Hepatocyte (in vitro differentiated cells): ENCODE measurements at regions not wholly inside any gene's neighbourhood (a gene's known extent, or its start where the extent isn't known, plus 50 kb on each side); places are given as distances from the start of the nearest gene placed in this dataset.

Experiments used
- DNase-seq: peaks from one replicate; pipeline ENCODE4 v3.0.0-alpha.2; 2016; ENCODE audit warnings: low spot score
- H2AFZ ChIP-seq: fragments of 200-600 bp; sonication (generic); 2 replicates; pipeline ENCODE4 v1.6.0; 2016; ENCODE audit warnings: antibody characterized with exemption, mild to moderate bottlenecking
- H3K27ac ChIP-seq: fragments of 200-600 bp; sonication (generic); 2 replicates; pipeline ENCODE4 v1.5.1; 2016; ENCODE audit warnings: mild to moderate bottlenecking
- H3K27me3 ChIP-seq: fragments of 200-600 bp; sonication (generic); 2 replicates; pipeline ENCODE4 v1.6.1; 2016
- H3K36me3 ChIP-seq: fragments of 200-600 bp; sonication (generic); replicated peaks from 2 replicates; pipeline ENCODE4 v1.5.1; 2016; ENCODE audit warnings: low read depth; ENCODE audit not compliant: insufficient read depth
- H3K4me1 ChIP-seq: fragments of 200-600 bp; sonication (generic); 2 replicates; pipeline ENCODE4 v1.5.1; 2016; ENCODE audit warnings: mild to moderate bottlenecking, moderate library complexity; ENCODE audit not compliant: insufficient read depth
- H3K4me2 ChIP-seq: fragments of 200-600 bp; sonication (generic); 2 replicates; pipeline ENCODE4 v1.6.0; 2016
- H3K4me3 ChIP-seq: fragments of 200-600 bp; sonication (generic); 2 replicates; pipeline ENCODE4 v1.5.1; 2016; ENCODE audit warnings: mild to moderate bottlenecking
- H3K79me2 ChIP-seq: fragments of 200-600 bp; sonication (generic); 2 replicates; pipeline ENCODE4 v1.6.0; 2017; ENCODE audit warnings: mild to moderate bottlenecking
- H3K9me2 ChIP-seq: fragments of 200-600 bp; sonication (generic); replicated peaks from 2 replicates; pipeline ENCODE4 v1.6.0; 2017; ENCODE audit warnings: mild to moderate bottlenecking; ENCODE audit not compliant: insufficient read depth
- H3K9me3 ChIP-seq: fragments of 200-600 bp; sonication (generic); 2 replicates; pipeline ENCODE4 v1.5.1; 2016; ENCODE audit warnings: low read depth, mild to moderate bottlenecking
- H4K20me1 ChIP-seq: fragments of 200-600 bp; sonication (generic); 2 replicates; pipeline ENCODE4 v1.6.0; 2016; ENCODE audit warnings: mild to moderate bottlenecking; ENCODE audit not compliant: insufficient read depth, poor library complexity, severe bottlenecking
- EZH2 ChIP-seq: fragments of 200-600 bp; sonication (generic); IDR thresholded peaks from 2 replicates; pipeline ENCODE4 v1.6.1; 2016; ENCODE audit warnings: antibody characterized with exemption, mild to moderate bottlenecking, borderline replicate concordance
- EZH2phosphoT487 ChIP-seq: fragments of 200-600 bp; sonication (generic); IDR thresholded peaks from one replicate; pipeline ENCODE4 v1.6.1; 2018; ENCODE audit warnings: antibody characterized with exemption, mild to moderate bottlenecking, low read depth, moderate library complexity; ENCODE audit not compliant: unreplicated experiment, severe bottlenecking
- WGBS: methylation state at CpG from one replicate; pipeline ENCODE4 v1.1.6; 2016; ENCODE audit warnings: low lambda C conversion rate; ENCODE audit errors: missing lambda C conversion rate; 5-methylcytosine and 5-hydroxymethylcytosine counted together
- TF ChIP-seq, protein P1 (sequence below): fragments of 200-600 bp; sonication (generic); IDR thresholded peaks from 2 replicates; pipeline ENCODE4 v1.5.1; 2016; ENCODE audit warnings: antibody characterized with exemption, mild to moderate bottlenecking; ENCODE audit not compliant: poor library complexity

DNA sequence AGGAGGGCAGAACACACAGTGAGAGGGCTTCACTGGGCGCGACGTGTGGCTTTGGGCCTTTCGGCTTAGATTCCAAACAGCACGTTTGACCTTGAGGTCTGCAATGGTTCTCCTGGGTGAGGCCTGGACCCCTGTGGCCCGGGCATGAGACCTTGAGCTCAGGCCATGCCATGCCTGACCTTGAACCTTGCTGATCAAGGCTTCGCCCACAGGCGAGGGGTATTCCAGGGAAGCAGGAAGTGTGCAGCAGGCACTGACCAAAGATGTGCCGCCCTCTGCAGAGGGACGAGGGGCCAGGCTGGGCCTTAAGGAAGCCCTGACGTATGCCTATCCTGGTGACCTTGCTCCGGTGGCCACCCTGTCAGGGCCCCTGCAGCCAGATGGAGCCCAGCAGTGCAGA, 178.3 kb upstream of the HDAC4 start:
- Histone ChIP-seq H3K79me2 (no peaks in the 10 kb centered on the region), H2AFZ (no peak overlapping the region), H3K36me3 (no peaks in the 10 kb centered on the region), H3K4me3 (no peak overlapping the region), H3K9me3 (no peaks in the 10 kb centered on the region), H3K27ac (no peak overlapping the region), H3K4me2 (no peak overlapping the region), H3K27me3 (no peaks in the 10 kb centered on the region), H3K9me2 (no peaks in the 10 kb centered on the region), H4K20me1 (no peaks in the 10 kb centered on the region), H3K4me1 (peaks cover 20% of the 10 kb centered on the region)
- 97% methylated on average over 12 of the region's 12 CpGs for WGBS
- DNase-seq = no peak
- TF ChIP-seq EZH2 = no peak
- TF ChIP-seq, protein P1, sequence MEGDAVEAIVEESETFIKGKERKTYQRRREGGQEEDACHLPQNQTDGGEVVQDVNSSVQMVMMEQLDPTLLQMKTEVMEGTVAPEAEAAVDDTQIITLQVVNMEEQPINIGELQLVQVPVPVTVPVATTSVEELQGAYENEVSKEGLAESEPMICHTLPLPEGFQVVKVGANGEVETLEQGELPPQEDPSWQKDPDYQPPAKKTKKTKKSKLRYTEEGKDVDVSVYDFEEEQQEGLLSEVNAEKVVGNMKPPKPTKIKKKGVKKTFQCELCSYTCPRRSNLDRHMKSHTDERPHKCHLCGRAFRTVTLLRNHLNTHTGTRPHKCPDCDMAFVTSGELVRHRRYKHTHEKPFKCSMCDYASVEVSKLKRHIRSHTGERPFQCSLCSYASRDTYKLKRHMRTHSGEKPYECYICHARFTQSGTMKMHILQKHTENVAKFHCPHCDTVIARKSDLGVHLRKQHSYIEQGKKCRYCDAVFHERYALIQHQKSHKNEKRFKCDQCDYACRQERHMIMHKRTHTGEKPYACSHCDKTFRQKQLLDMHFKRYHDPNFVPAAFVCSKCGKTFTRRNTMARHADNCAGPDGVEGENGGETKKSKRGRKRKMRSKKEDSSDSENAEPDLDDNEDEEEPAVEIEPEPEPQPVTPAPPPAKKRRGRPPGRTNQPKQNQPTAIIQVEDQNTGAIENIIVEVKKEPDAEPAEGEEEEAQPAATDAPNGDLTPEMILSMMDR = no peak

DNA sequence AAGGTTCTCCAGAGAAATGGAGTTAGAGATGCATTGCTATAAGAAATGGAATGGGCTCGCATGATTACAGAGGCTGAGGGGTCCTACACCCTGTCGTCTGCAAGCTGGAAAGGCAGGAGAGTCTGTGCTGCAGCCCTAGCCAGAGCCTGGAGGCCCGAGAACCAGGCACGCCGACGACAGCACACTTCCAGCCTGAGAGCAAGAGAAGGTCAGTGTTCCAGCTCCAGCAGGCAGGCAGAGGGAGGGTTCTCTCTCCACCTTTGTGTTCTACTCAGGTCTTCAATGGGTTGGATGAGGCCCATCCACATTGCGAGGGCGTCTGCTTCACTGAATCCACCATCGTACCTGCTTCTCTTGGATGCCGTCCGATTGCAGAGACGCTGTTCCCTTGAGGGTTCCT, 177.6 kb upstream of the HDAC4 start:
- Histone ChIP-seq H3K4me1 (peaks cover 25% of the 10 kb centered on the region), H4K20me1 (no peaks in the 10 kb centered on the region), H3K4me3 (no peak overlapping the region), H3K27ac (no peak overlapping the region), H3K4me2 (no peak overlapping the region), H2AFZ (no peak overlapping the region), H3K9me3 (no peaks in the 10 kb centered on the region), H3K36me3 (no peaks in the 10 kb centered on the region), H3K9me2 (no peaks in the 10 kb centered on the region), H3K79me2 (no peaks in the 10 kb centered on the region), H3K27me3 (no peaks in the 10 kb centered on the region)
- WGBS = 77% methylated on average over 12 of the region's 12 CpGs
- no peak for DNase-seq
- TF ChIP-seq EZH2 = no peak
- TF ChIP-seq, protein P1 = no peak
- no peak for TF ChIP-seq EZH2phosphoT487

DNA sequence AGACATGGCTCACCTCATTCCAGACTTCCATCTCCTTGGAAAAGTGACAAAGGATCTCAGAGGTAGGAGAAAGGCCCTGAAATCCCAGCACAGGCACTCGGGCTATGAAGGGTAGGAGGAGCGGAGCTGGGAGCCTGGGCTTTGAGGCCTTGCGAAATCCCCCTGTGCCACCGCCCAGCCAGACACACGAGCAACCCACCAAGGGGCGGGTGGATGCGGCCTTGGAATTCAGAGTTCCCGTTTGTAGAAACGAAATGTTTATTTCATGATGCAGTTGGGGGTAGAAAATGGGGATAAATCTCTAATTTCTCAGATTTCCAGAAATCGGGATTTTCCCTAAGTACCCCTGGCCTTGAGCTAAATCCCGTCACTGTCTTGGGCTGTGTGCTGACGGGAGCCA, 177.1 kb upstream of the HDAC4 start:
- 75% methylated on average over 12 of the region's 12 CpGs for WGBS
- peak overlapping the region; percentile 53 for H3K27ac ChIP-seq

More for the DNA sequence above, 177.1 kb upstream of the HDAC4 start:
- H3K79me2 ChIP-seq = no peaks in the 10 kb centered on the region
- TF ChIP-seq EZH2 (no peak), EZH2phosphoT487 (no peak)
- TF ChIP-seq, protein P1 = no peak
- no peaks in the 10 kb centered on the region for H3K9me2 ChIP-seq
- no peaks in the 10 kb centered on the region for H4K20me1 ChIP-seq
- no peak overlapping the region for H3K4me3 ChIP-seq
- DNase-seq = peak; percentile 44
- H2AFZ ChIP-seq = no peak overlapping the region
- peaks cover 25% of the 10 kb centered on the region for H3K4me1 ChIP-seq
- no peaks in the 10 kb centered on the region for H3K9me3 ChIP-seq
- no peaks in the 10 kb centered on the region for H3K36me3 ChIP-seq
- H3K27me3 ChIP-seq = no peaks in the 10 kb centered on the region
- no peak overlapping the region for H3K4me2 ChIP-seq
